ENCODE measurements at regions not wholly inside any gene's neighbourhood (a gene's known extent, or its start where the extent isn't known, plus 50 kb on each side); places are given as distances from the start of the nearest gene placed in this dataset.

GRCh38 chr15:69523010-69524001, 70.7 kb downstream of the RPLP1 start:
- Histone ChIP-seq H3K4me3 (ENCODE audit: low read depth, low read length) (no peak overlapping the region), H3K27ac (ENCODE audit: low read depth) (no peak overlapping the region), H3K36me3 (ENCODE audit: insufficient read depth) (no peaks in the 10 kb centered on the region), H3K4me1 (ENCODE audit: insufficient read depth) (no peaks in the 10 kb centered on the region)
- peak; percentile 41 for DNase-seq (ENCODE audit: extremely low spot score)
- 81% methylated on average over 5 of the region's 5 CpGs for WGBS

- Histone ChIP-seq H3K4me1 (ENCODE audit: insufficient read depth) (no peaks in the 10 kb centered on the region), H3K4me3 (ENCODE audit: low read depth, low read length) (no peak overlapping the region), H3K27ac (ENCODE audit: low read depth) (no peak overlapping the region), H3K36me3 (ENCODE audit: insufficient read depth) (no peaks in the 10 kb centered on the region)
- no peak for DNase-seq (ENCODE audit: extremely low spot score)
- 76% methylated on average over 6 of the region's 6 CpGs for WGBS
These were observed 71.7 kb downstream of the RPLP1 start for GRCh38 chr15:69524296-69524695.

GRCh38 chr15:69524814-69525213, 72.2 kb downstream of the RPLP1 start:
- DNase-seq (ENCODE audit: extremely low spot score), result no peak
- H3K36me3 ChIP-seq (ENCODE audit: insufficient read depth), result no peaks in the 10 kb centered on the region
- H3K27ac ChIP-seq (ENCODE audit: low read depth), result no peak overlapping the region
- H3K4me1 ChIP-seq (ENCODE audit: insufficient read depth), result no peaks in the 10 kb centered on the region
- H3K4me3 ChIP-seq (ENCODE audit: low read depth, low read length), result no peak overlapping the region
- WGBS, result 77% methylated on average over 7 of the region's 7 CpGs

- Histone ChIP-seq H3K27ac (ENCODE audit: low read depth) (no peak overlapping the region), H3K36me3 (ENCODE audit: insufficient read depth) (no peaks in the 10 kb centered on the region), H3K4me3 (ENCODE audit: low read depth, low read length) (no peak overlapping the region), H3K4me1 (ENCODE audit: insufficient read depth) (no peaks in the 10 kb centered on the region)
- DNase-seq (ENCODE audit: extremely low spot score), result no peak
- WGBS, result 95% methylated on average over 6 of the region's 6 CpGs
These were observed 72.9 kb downstream of the RPLP1 start for GRCh38 chr15:69525543-69525942.

GRCh38 chr15:69526081-69527061, 73.8 kb downstream of the RPLP1 start:
- 64% methylated on average over 17 of the region's 17 CpGs for WGBS
- DNase-seq (ENCODE audit: extremely low spot score), result no peak
- Histone ChIP-seq H3K4me1 (ENCODE audit: insufficient read depth) (no peaks in the 10 kb centered on the region), H3K36me3 (ENCODE audit: insufficient read depth) (no peaks in the 10 kb centered on the region), H3K27ac (ENCODE audit: low read depth) (no peak overlapping the region), H3K4me3 (ENCODE audit: low read depth, low read length) (no peak overlapping the region)

GRCh38 chr15:69529141-69529540, 76.5 kb downstream of the RPLP1 start:
- no peak overlapping the region for H3K4me3 ChIP-seq (ENCODE audit: low read depth, low read length)
- 91% methylated on average over 5 of the region's 5 CpGs for WGBS

GRCh38 chr15:69529961-69530633, 77.5 kb downstream of the RPLP1 start:
- no peaks in the 10 kb centered on the region for H3K4me1 ChIP-seq (ENCODE audit: insufficient read depth)
- no peak overlapping the region for H3K4me3 ChIP-seq (ENCODE audit: low read depth, low read length)
- DNase-seq (ENCODE audit: extremely low spot score), result no peak
- no peaks in the 10 kb centered on the region for H3K36me3 ChIP-seq (ENCODE audit: insufficient read depth)
- H3K27ac ChIP-seq (ENCODE audit: low read depth), result no peak overlapping the region
- WGBS, result 74% methylated on average over 6 of the region's 6 CpGs

More at GRCh38 chr15:69529141-69529540, 76.5 kb downstream of the RPLP1 start:
- H3K36me3 ChIP-seq (ENCODE audit: insufficient read depth), result no peaks in the 10 kb centered on the region
- no peak for DNase-seq (ENCODE audit: extremely low spot score)
- no peaks in the 10 kb centered on the region for H3K4me1 ChIP-seq (ENCODE audit: insufficient read depth)
- no peak overlapping the region for H3K27ac ChIP-seq (ENCODE audit: low read depth)

GRCh38 chr15:69530991-69531664, 78.5 kb downstream of the RPLP1 start:
- H3K4me1 ChIP-seq (ENCODE audit: insufficient read depth), result no peaks in the 10 kb centered on the region
- 47% methylated on average over 13 of the region's 13 CpGs for WGBS
- no peaks in the 10 kb centered on the region for H3K36me3 ChIP-seq (ENCODE audit: insufficient read depth)
- no peak overlapping the region for H3K4me3 ChIP-seq (ENCODE audit: low read depth, low read length)
- H3K27ac ChIP-seq (ENCODE audit: low read depth), result no peak overlapping the region
- no peak for DNase-seq (ENCODE audit: extremely low spot score)

GRCh38 chr15:69531665-69532027, 79.0 kb downstream of the RPLP1 start:
- WGBS, result 33% methylated on average over 6 of the region's 6 CpGs
- no peak overlapping the region for H3K27ac ChIP-seq (ENCODE audit: low read depth)
- DNase-seq (ENCODE audit: extremely low spot score), result no peak
- H3K36me3 ChIP-seq (ENCODE audit: insufficient read depth), result no peaks in the 10 kb centered on the region
- H3K4me1 ChIP-seq (ENCODE audit: insufficient read depth), result no peaks in the 10 kb centered on the region
- no peak overlapping the region for H3K4me3 ChIP-seq (ENCODE audit: low read depth, low read length)

- Histone ChIP-seq H3K4me1 (ENCODE audit: insufficient read depth) (no peaks in the 10 kb centered on the region), H3K36me3 (ENCODE audit: insufficient read depth) (no peaks in the 10 kb centered on the region), H3K4me3 (ENCODE audit: low read depth, low read length) (no peak overlapping the region), H3K27ac (ENCODE audit: low read depth) (no peak overlapping the region)
- no peak for DNase-seq (ENCODE audit: extremely low spot score)
- WGBS, result 54% methylated on average over 1 of the region's 1 CpG
These were observed 79.4 kb downstream of the RPLP1 start for GRCh38 chr15:69532066-69532465.

- 94% methylated on average over 4 of the region's 4 CpGs for WGBS
- no peaks in the 10 kb centered on the region for H3K36me3 ChIP-seq (ENCODE audit: insufficient read depth)
- H3K4me3 ChIP-seq (ENCODE audit: low read depth, low read length), result no peak overlapping the region
- DNase-seq (ENCODE audit: extremely low spot score), result no peak
- no peak overlapping the region for H3K27ac ChIP-seq (ENCODE audit: low read depth)
- no peaks in the 10 kb centered on the region for H3K4me1 ChIP-seq (ENCODE audit: insufficient read depth)
These were observed 80.2 kb downstream of the RPLP1 start for GRCh38 chr15:69532856-69533255.

GRCh38 chr15:69533522-69533921, 80.9 kb downstream of the RPLP1 start:
- WGBS, result 68% methylated on average over 5 of the region's 5 CpGs
- H3K27ac ChIP-seq (ENCODE audit: low read depth), result no peak overlapping the region
- DNase-seq (ENCODE audit: extremely low spot score), result no peak
- no peaks in the 10 kb centered on the region for H3K4me1 ChIP-seq (ENCODE audit: insufficient read depth)
- no peaks in the 10 kb centered on the region for H3K36me3 ChIP-seq (ENCODE audit: insufficient read depth)
- no peak overlapping the region for H3K4me3 ChIP-seq (ENCODE audit: low read depth, low read length)

All from urinary bladder (tissue), 3 donors.